ENCODE measurements at regions not wholly inside any gene's neighbourhood (a gene's known extent, or its start where the extent isn't known, plus 50 kb on each side); places are given as distances from the start of the nearest gene placed in this dataset.

DNA sequence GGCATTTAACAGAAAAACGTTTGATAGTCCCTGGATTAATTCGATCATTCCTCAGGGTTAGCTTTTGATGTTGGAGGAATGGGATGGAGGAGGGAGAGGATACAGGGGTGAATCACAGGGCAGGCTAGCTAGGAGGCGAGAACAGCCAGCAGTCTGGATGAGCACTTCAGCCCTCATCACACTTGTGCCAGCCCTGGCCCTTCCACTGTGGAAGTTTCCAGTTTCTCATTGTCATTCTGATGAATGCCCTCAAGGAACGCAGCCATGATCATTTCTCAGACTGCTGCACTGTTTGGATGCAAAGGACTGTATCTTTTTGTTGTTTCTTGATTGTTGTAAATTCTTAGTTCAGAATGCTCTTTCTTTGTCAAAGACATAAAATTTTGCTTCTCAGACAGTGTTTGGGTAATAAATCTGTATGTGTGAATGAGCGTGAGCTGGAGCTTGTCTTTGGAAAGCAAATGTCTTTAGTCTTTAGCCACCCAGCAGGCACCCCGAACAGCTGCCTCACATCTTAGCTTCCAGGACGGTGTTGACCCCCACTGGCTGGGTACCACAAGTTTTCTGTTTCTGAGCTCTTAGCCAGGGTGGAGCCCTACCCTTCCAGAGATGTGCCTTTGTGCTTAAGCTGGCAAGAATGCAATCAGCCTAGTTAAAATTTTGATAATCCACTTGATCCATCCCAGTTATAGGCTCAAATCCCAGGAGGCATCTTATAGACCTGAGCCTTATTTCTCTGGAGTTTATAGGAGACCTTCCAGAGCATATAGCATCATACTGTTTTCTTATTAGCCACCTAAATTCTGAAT, 121.1 kb downstream of the PDCD6IP start:
- no peak for TF ChIP-seq POLR2A (IDR thresholded peaks at IDR 0.05)
- TF ChIP-seq, protein P1, sequence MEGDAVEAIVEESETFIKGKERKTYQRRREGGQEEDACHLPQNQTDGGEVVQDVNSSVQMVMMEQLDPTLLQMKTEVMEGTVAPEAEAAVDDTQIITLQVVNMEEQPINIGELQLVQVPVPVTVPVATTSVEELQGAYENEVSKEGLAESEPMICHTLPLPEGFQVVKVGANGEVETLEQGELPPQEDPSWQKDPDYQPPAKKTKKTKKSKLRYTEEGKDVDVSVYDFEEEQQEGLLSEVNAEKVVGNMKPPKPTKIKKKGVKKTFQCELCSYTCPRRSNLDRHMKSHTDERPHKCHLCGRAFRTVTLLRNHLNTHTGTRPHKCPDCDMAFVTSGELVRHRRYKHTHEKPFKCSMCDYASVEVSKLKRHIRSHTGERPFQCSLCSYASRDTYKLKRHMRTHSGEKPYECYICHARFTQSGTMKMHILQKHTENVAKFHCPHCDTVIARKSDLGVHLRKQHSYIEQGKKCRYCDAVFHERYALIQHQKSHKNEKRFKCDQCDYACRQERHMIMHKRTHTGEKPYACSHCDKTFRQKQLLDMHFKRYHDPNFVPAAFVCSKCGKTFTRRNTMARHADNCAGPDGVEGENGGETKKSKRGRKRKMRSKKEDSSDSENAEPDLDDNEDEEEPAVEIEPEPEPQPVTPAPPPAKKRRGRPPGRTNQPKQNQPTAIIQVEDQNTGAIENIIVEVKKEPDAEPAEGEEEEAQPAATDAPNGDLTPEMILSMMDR (IDR thresholded peaks at IDR 0.05): no peak
- H3K4me1 ChIP-seq: no peaks in the 10 kb centered on the region
- no peak overlapping the region for H3K27ac ChIP-seq
- H3K9me3 ChIP-seq: no peaks in the 10 kb centered on the region
- H3K27me3 ChIP-seq: no peaks in the 10 kb centered on the region
- H3K36me3 ChIP-seq: no peaks in the 10 kb centered on the region
- DNase-seq: no peak
- no peak overlapping the region for H3K4me3 ChIP-seq

- Histone ChIP-seq H3K9me3 (no peaks in the 10 kb centered on the region), H3K4me3 (no peak overlapping the region), H3K27ac (no peak overlapping the region), H3K36me3 (no peaks in the 10 kb centered on the region), H3K4me1 (no peaks in the 10 kb centered on the region), H3K27me3 (no peaks in the 10 kb centered on the region)
- TF ChIP-seq POLR2A (IDR thresholded peaks at IDR 0.05): no peak
- TF ChIP-seq, protein P1 (IDR thresholded peaks at IDR 0.05): no peak
- no peak for DNase-seq
These were observed 122.1 kb downstream of the PDCD6IP start for GRCh38 chr3:33920511-33920910.

- no peak overlapping the region for H3K27ac ChIP-seq
- H3K36me3 ChIP-seq: no peaks in the 10 kb centered on the region
- no peaks in the 10 kb centered on the region for H3K27me3 ChIP-seq
- no peak for DNase-seq
- no peaks in the 10 kb centered on the region for H3K9me3 ChIP-seq
- H3K4me1 ChIP-seq: no peaks in the 10 kb centered on the region
- no peak for TF ChIP-seq POLR2A (IDR thresholded peaks at IDR 0.05)
- TF ChIP-seq, protein P1 (IDR thresholded peaks at IDR 0.05): no peak
- H3K4me3 ChIP-seq: no peak overlapping the region
These were observed 123.2 kb downstream of the PDCD6IP start for GRCh38 chr3:33921608-33922007.

DNA sequence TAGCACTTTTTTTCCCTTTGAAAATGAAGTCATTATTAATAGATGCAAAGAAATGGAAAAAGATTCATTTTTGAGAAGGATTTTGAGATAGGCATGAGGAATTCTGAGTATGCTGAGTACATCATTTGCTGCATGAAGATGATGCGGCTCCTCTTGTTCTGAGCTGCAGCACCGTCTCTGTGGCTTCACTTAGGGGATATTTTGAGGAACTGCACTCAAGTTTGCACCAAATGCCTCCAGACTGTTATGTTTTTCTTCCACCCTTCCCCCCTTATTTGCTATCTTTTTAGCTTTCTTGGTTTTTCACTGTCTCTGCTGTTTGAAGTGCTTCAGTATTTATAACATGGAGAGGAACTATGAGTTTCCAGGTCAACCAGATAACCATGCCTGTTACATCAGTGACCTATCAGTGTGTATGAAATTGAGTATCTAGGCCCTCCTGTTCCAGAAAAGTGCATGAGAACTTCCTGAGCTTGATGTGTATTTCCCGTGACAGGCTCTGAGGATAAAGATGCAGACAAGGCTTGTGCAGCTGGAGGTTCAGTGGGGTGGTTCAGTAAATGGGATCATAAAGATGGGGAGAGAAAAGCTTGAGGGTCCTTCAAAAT, 128.7 kb downstream of the PDCD6IP start:
- no peak for DNase-seq
- no peaks in the 10 kb centered on the region for H3K4me1 ChIP-seq
- no peak overlapping the region for H3K4me3 ChIP-seq
- no peaks in the 10 kb centered on the region for H3K27me3 ChIP-seq
- H3K27ac ChIP-seq: no peak overlapping the region
- H3K9me3 ChIP-seq: no peaks in the 10 kb centered on the region
- H3K36me3 ChIP-seq: no peaks in the 10 kb centered on the region
- no peak for TF ChIP-seq POLR2A (IDR thresholded peaks at IDR 0.05)
- TF ChIP-seq, protein P1 (IDR thresholded peaks at IDR 0.05): no peak

DNA sequence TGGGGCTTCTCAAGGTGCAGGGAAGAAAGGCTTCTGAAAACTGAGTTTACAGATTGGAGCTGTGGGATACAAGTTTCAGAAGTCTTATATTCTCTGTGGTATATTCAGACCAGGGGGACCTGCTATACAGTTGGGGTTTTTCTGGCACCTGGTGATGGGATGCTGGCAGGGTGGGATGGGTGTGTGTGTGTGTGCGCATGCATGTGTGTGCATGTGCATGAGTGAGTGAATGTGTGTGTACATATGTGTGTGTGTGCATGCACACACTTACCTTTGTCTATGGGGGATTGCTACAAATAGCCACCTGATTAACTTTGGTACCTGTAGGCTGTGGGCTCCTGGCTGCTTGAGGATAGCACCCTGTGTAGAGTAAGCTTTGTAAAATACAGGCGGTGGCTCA, 131.4 kb downstream of the PDCD6IP start:
- no peak overlapping the region for H3K4me3 ChIP-seq
- H3K27ac ChIP-seq: no peak overlapping the region
- no peak for TF ChIP-seq POLR2A (IDR thresholded peaks at IDR 0.05)
- TF ChIP-seq, protein P1 (IDR thresholded peaks at IDR 0.05): no peak
- DNase-seq: no peak
- no peaks in the 10 kb centered on the region for H3K9me3 ChIP-seq
- H3K27me3 ChIP-seq: no peaks in the 10 kb centered on the region
- no peaks in the 10 kb centered on the region for H3K36me3 ChIP-seq
- H3K4me1 ChIP-seq: no peaks in the 10 kb centered on the region

Measured in Peyer's patch (tissue), 4 donors.